ENCODE measurements at regions not wholly inside any gene's neighbourhood (a gene's known extent, or its start where the extent isn't known, plus 50 kb on each side); places are given as distances from the start of the nearest gene placed in this dataset.

GRCh38 chr11:81421251-81421860 lies 1312.3 kb downstream of the FAM181B start:
- no peak for DNase-seq (ENCODE audit: low read depth)

DNA sequence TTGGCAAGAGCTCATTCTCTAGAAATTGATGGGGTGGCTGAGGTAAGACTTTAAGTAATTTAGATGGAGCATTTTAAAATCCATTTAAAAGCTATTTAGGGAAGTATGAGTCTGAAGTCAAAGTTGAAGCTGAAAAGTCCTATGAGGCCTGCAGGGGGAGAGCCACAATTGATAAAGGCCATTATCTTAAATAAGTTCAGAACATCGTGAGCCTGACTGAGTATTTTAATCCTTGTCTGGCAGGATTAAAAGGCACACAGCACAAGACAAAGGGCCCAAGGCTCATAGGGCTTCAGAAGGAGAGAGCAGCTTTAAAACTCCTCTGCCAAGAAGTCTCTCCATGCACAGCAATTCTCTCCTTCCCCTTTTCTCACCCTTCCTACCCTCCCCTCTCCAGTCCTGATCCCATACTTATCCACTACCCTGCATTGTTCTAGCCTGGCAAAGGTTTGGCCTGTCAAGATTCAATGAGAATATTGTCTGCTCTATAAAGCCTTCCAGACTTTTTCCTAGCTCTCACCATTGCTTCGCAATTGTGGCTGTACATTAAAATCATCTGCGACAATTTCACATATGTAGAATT lies 1312.9 kb downstream of the FAM181B start:
- DNase-seq (ENCODE audit: low read depth): no peak

- no peak for DNase-seq (ENCODE audit: low read depth)
These were observed 1336.3 kb downstream of the FAM181B start for GRCh38 chr11:81397316-81397715.

GRCh38 chr11:81394311-81394710 lies 1339.4 kb downstream of the FAM181B start:
- no peak for DNase-seq (ENCODE audit: low read depth)

DNA sequence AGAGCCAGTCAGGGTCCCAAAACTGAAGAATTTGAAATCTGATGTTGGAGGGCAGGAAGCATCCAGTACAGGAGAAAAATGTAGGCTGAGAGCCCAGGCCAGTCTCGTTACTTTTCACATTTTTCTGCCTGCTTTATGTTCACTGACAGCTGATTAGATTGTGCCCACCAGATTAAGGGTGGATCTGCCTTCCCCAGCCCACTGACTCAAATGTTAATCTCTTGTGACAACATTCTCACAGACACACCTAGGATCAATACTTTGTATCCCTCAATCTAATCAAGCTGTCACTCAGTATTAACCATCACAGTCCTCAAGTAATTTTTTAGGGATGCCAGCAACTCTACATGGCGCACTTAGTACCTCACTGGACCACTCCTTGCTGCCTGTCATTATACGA lies 1345.3 kb downstream of the FAM181B start:
- DNase-seq (ENCODE audit: low read depth): no peak

DNA sequence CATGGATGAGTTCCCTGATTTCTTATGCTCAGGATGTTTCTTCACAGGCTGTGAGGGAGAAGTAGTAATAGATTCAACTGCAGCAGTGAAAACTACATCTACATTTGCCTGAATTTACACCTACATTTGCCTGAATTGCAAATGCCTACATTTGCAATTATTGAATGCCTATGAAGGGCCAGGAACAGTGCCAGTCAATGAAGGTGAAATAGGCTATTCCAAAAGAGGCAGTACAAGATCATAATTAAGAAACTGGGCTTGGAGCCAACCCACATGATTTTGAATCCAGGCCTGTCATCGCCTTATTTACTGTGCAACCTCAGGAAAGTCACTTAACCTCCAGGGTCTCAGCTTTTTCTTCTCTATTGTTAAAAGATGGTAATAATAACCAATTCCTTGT lies 1353.3 kb downstream of the FAM181B start:
- no peak for DNase-seq (ENCODE audit: low read depth)

- no peak for DNase-seq (ENCODE audit: low read depth)
These were observed 1356.2 kb downstream of the FAM181B start for GRCh38 chr11:81377418-81377817.

- no peak for DNase-seq (ENCODE audit: low read depth)
These were observed 1359.7 kb downstream of the FAM181B start for GRCh38 chr11:81373986-81374385.

DNA sequence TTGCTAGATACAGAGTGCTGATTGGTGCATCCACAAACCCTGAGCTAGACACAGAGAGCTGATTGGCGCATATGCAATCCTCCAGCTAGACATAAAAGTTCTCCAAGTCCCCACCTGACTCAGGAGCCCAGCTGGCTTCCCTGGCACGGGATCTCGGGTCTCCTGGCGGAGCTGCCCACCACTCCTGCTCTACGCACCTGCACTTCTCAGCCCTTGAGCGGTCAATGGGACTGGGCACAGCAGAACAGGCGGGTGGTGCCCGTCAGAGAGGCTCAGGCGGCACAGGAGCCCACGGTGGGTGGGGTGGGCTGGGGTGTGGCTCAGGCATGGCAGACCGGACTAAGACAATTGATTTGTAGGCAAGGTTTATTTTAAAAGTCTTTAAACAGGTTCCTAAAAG lies 1365.5 kb downstream of the FAM181B start:
- no peak for DNase-seq (ENCODE audit: low read depth)

GRCh38 chr11:81365496-81365895 lies 1368.2 kb downstream of the FAM181B start:
- no peak for DNase-seq (ENCODE audit: low read depth)

GRCh38 chr11:81359476-81359875 lies 1374.2 kb downstream of the FAM181B start:
- no peak for DNase-seq (ENCODE audit: low read depth)

DNA sequence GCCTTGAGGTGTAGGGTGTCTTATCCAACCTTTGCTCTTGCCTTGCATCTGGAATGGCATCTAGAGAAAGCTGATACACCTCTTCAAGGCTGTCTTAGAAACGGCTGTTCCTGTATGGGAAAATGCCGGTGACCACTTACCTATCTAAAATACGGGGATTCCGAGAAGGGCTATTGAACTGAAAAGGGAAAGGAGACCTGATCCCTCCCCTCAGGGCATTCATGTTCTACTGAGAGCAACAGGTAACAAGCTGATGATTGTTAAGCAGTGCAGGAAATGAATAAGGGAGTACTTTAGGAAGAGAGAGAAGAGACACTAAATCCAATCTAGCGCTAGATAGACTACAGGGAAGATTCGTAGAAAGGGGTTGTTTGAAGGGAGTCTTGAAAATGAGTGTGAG lies 1388.1 kb downstream of the FAM181B start:
- DNase-seq (ENCODE audit: low read depth): no peak

DNA sequence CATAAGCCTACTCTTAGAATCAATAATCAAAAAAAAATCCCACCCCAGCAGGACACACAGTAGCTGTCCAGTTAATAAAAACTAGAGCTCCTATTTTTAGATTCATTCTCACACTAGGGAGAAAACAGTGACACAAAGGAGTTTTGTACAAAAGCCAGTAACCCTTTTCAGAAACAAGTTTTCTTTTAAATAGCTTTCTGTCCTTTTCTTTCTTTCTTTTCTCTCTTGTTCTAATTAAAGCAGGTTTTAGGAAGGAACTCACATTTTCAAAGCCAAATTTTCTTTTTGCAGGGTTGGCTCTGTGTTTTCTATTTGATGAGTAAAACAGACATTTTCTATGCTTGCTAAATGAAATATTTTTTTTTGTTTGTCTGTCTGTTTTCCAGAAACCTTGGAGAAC lies 1390.7 kb downstream of the FAM181B start:
- DNase-seq (ENCODE audit: low read depth): no peak

DNA sequence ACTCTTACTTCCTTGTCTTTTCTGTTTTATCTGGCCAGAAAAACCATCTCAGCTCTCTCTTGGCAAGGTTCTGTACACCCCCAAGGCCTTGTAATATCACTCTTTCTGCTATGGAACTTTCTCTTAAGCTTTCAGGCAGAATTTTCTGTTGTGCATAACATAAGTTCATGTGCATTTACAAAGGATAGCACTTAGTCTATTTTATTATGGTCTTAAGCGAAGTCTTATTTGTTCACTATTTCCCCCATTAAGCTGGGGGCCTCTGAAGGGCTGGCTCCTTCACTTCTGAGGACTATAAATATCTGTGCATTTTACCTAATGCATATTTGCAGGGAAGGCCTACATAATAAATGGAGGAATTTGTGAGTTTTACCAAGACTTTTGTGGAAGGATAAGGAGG lies 1393.4 kb downstream of the FAM181B start:
- no peak for DNase-seq (ENCODE audit: low read depth)

DNA sequence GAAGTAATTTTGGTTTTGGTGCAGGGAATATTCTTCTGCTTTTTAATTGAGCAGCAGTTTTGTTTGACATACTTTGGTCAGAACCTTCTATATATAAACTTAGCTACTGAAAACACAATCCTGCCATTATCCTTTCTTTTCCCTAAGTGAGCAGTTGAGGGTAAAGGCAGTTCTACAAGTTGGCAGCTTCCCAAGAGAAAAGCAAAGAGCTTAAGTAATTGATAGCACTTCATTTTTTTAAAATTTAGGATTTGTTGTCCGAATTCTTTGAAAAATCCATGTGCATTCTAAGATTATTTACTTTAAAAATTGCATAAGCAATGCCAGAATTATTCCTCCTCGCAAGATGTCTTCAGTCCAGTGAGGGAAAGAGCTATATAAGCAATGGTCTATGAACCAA lies 1394.1 kb downstream of the FAM181B start:
- no peak for DNase-seq (ENCODE audit: low read depth)

DNA sequence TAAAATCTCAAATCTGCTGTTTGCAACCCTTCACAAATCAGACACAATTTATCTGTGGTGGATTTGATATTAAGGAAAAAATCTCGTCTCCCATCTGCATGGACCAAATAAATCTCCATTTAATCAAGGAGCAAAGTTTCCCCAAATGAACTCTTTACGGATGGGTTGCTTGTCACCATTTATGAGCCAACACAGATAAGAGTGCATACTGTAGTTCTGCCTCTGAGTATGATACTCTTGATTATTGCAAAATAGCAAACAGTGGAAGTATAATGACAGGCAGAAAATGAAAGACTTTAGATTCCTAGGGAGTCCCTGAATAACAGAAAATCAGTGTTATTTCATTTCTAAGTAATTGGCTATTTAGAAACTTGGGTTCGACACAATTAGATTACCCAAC lies 1395.9 kb downstream of the FAM181B start:
- no peak for DNase-seq (ENCODE audit: low read depth)

DNA sequence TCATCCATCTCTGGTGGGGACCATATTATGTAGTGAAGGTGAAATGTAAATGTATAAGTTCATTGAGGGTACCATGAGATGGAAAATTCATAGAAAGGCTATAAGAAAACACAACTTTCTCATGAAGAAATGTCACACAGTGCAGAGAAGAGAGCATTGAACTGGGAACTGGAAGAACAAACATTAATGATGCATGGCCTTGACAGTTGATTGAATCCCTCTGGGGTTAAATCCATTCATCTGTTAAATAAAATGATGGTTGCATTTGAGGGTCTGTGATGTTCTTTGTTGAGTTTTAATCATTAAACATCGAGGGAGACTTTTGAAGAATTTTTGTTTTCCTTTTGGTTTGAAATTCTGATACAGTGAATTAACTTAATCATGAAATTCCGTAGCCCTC lies 1401.4 kb downstream of the FAM181B start:
- no peak for DNase-seq (ENCODE audit: low read depth)

- DNase-seq (ENCODE audit: low read depth): no peak
These were observed 1401.9 kb downstream of the FAM181B start for GRCh38 chr11:81331611-81332235.

GRCh38 chr11:81331088-81331487 lies 1402.6 kb downstream of the FAM181B start:
- no peak for DNase-seq (ENCODE audit: low read depth)

DNA sequence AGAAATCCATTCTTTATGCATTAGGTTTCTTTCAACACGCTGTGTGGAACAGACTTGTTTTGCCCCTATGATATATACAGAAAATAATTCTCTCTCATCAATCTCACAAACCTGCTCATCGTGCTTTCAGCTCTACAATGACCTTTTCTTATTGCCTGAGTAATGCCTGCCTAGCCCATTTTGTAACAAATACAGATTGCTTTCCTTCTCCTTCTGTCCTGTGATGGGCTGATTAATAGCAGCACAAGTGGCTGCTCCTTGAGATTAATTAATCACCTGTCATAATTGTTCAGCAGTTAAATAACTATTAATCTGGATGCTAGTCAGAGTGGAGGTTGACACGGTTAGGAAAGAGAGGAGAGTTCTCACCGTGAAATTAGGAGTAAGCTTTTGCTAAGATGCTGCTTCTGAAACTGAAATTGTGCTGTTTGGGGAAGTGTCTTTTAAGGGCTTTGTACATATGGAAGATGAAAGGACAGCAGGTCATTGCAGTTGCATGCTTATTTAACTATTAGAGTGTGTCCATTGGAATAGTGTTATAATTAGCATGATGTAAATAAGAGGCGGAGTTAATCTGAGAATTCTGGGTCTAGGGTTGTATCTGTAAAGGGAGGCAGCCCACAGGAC lies 1430.5 kb downstream of the FAM181B start:
- no peak for DNase-seq (ENCODE audit: low read depth)

DNA sequence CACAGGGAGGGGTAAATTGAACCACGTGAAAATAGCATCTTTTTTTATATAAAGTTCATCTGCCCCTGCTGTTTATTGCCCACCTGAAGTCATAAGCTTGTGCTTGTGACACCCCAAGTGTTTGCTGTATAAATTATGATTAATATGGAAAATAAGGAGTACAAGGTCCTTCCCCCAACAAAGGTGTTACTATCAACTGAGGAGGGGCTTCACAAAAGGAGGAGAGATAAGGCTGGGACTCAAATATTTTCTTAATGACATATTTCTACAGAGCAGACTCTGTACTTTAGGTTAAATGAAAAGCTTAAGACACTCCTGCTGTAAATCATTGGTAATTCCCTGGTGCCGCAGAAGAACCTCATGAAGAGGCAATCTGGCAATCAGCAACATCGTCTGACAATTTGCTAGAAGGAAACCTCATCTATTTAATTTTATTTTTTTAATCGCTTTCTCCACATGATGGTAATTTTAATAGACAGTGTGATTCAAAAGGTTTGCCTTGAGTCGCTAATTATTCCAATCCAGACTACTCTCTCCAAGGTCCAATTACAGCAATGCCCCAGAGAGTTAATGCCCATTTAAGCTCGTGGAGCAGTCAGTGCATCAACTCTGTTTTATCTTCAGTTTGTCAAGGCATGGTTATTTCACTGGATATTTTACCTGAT lies 1432.4 kb downstream of the FAM181B start:
- no peak for DNase-seq (ENCODE audit: low read depth)

DNA sequence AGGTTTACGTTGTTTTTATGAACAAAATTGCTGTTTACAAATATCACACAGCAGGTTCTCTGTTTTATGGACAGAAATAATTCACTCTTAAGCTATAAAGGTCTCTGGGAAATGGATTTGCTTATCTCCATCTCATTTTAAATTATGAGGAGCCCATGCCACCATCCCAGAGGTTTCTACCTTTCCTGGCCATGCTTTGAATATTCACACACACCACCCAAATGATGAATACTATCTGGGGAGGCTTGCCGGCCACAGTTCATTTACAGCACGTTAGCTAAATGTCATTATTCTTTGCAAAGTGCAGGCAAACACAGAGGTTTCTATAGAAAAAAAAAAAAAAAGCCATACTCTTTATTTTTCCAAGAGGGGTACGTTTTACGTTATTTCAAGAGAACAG lies 1446.7 kb downstream of the FAM181B start:
- DNase-seq (ENCODE audit: low read depth): no peak

- DNase-seq (ENCODE audit: low read depth): no peak
These were observed 1447.1 kb downstream of the FAM181B start for GRCh38 chr11:81286550-81286949.
